Erythroblast (primary cell): ENCODE measurements at regions not wholly inside any gene's neighbourhood (a gene's known extent, or its start where the extent isn't known, plus 50 kb on each side); places are given as distances from the start of the nearest gene placed in this dataset.

Experiments used
- GATA1 ChIP-seq: IDR thresholded peaks from 2 replicates; pipeline ENCODE4 v1.6.1; 2011; ENCODE audit warnings: low read depth, mild to moderate bottlenecking, control low read depth, low read length, moderate library complexity
- POLR2A ChIP-seq: IDR thresholded peaks from 2 replicates; pipeline ENCODE4 v1.6.1; 2011; ENCODE audit warnings: mild to moderate bottlenecking, low read length

DNA sequence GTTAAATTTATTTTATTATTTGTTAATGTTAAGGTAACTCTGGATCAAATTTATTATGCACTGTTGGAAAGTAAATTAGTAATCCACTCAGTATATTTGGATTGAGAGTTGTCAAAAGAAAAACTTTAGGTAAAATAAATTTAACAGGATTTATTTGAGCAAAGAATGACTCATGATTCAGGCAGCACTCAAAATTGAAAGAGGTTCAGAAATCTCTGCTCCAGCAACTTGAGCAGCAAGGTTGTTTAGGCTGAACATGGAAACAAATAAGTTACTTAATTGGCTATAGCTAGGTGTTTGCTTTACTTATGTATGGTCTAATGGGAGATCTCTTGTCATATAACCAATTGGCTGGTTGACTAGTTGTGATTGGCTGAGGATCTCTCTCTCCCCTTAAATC is 296.2 kb upstream of the EDIL3 start:
- TF ChIP-seq POLR2A (no peak), GATA1 (no peak)
